Endothelial cell of umbilical vein (primary cell): ENCODE measurements at regions not wholly inside any gene's neighbourhood (a gene's known extent, or its start where the extent isn't known, plus 50 kb on each side); places are given as distances from the start of the nearest gene placed in this dataset.

Source experiments
- BruUV-seq: library from RNA; stranded (reverse); fragments of 400-500 nt; replicated peaks from 2 replicates; lab custom pipeline; 2021; lab: Mats Ljungman, UMichigan
- CTCF ChIA-PET: fragments of 300-600, 350-600 bp; sonication (Branson Sonifier 250); formaldehyde crosslinking; loops from one replicate; lab custom pipeline; 2021; ENCODE audit warnings: antibody characterized with exemption, inconsistent platforms; lab: Charles Lee
- POLR2A ChIA-PET: fragments of 300-600, 350-600 bp; sonication (Branson Sonifier 250); formaldehyde crosslinking; loops from one replicate; lab custom pipeline; 2021; ENCODE audit warnings: antibody characterized with exemption, inconsistent platforms; lab: Charles Lee
- DNase-seq: peaks from one replicate; pipeline ENCODE4 v3.0.0-alpha.2; 2011; ENCODE audit warnings: low read depth, low spot score
- FAIRE-seq: peaks from 2 replicates; lab custom pipeline; 2011; peaks lifted over from hg19 to GRCh38; lab: Jason Lieb, UNC
- H2AFZ ChIP-seq: 2 replicates; pipeline ENCODE4 v1.6.0; 2012; ENCODE audit warnings: low read depth, low read length, control low read depth, inconsistent platforms
- H3K27ac ChIP-seq: 2 replicates; pipeline ENCODE4 v1.5.1; 2011; ENCODE audit warnings: low read depth, mild to moderate bottlenecking, control low read depth, low read length, moderate library complexity; ENCODE audit not compliant: insufficient read depth
- H3K27me3 ChIP-seq, 2 experiments: 2 replicates each; pipeline versions ENCODE4 v1.6.0 to v1.6.1; 2011; ENCODE audit warnings: low read length in 2 of 2, mixed read lengths in 1 of 2; ENCODE audit not compliant: control insufficient read depth in 2 of 2, insufficient read depth in 2 of 2
- H3K36me3 ChIP-seq, 2 experiments: 2 replicates in 1 of 2; 3 replicates in 1 of 2; pipeline ENCODE4 v1.5.1; 2011; ENCODE audit warnings: low read length in 2 of 2, mild to moderate bottlenecking in 1 of 2, moderate library complexity in 1 of 2; ENCODE audit not compliant: control insufficient read depth in 2 of 2, insufficient read depth in 2 of 2; ENCODE audit errors: extremely low read depth in 1 of 2
- H3K4me1 ChIP-seq: 3 replicates; pipeline ENCODE4 v1.5.1; 2011; ENCODE audit warnings: mild to moderate bottlenecking, low read length; ENCODE audit not compliant: control insufficient read depth, insufficient read depth; ENCODE audit errors: extremely low read depth
- H3K4me2 ChIP-seq: 2 replicates; pipeline ENCODE4 v1.6.1; 2011; ENCODE audit warnings: low read length, control low read depth, mixed read lengths; ENCODE audit not compliant: insufficient read depth
- H3K4me3 ChIP-seq, 3 experiments: fragments of 200-600 bp in 1 of 3; sonication (generic), shearing (Covaris generic) in 1 of 3; replicated peaks in 1 of 3; 2 replicates each; pipeline ENCODE4 v1.5.1; 2011 to 2016; ENCODE audit warnings: control low read depth in 3 of 3, low read length in 3 of 3, mild to moderate bottlenecking in 2 of 3, inconsistent platforms in 1 of 3, low read depth in 1 of 3, moderate library complexity in 1 of 3; ENCODE audit not compliant: insufficient read depth in 1 of 3
- H3K79me2 ChIP-seq: 2 replicates; pipeline ENCODE4 v1.6.0; 2012; ENCODE audit warnings: low read length, inconsistent platforms; ENCODE audit not compliant: control insufficient read depth, insufficient read depth
- H3K9ac ChIP-seq: replicated peaks from 2 replicates; pipeline ENCODE3; 2011; ENCODE audit warnings: low read length, control low read depth; ENCODE audit not compliant: insufficient read depth; ENCODE audit errors: extremely low read depth
- H3K9me1 ChIP-seq: replicated peaks from 3 replicates; pipeline ENCODE4 v1.6.0; 2011; ENCODE audit warnings: mild to moderate bottlenecking, low read length; ENCODE audit not compliant: control insufficient read depth, insufficient read depth; ENCODE audit errors: extremely low read depth
- H3K9me3 ChIP-seq: replicated peaks from 2 replicates; pipeline ENCODE4 v1.5.1; 2012; ENCODE audit warnings: low read length, inconsistent platforms; ENCODE audit not compliant: control insufficient read depth, insufficient read depth
- H4K20me1 ChIP-seq: replicated peaks from 2 replicates; pipeline ENCODE3; 2011; ENCODE audit warnings: mild to moderate bottlenecking, low read length; ENCODE audit not compliant: control insufficient read depth, insufficient read depth; ENCODE audit errors: extremely low read depth
- EZH2 ChIP-seq: IDR thresholded peaks from 2 replicates; pipeline ENCODE4 v1.6.1; 2012; ENCODE audit warnings: borderline replicate concordance, low read depth, mild to moderate bottlenecking, moderate library complexity, low read length, inconsistent platforms; ENCODE audit not compliant: severe bottlenecking
- FOS ChIP-seq: IDR thresholded peaks from 2 replicates; pipeline ENCODE4 v1.6.1; 2011; ENCODE audit warnings: mild to moderate bottlenecking, low read length, moderate library complexity, borderline replicate concordance; ENCODE audit not compliant: insufficient read depth
- GATA2 ChIP-seq: IDR thresholded peaks from 2 replicates; pipeline ENCODE4 v1.7.0; 2011; ENCODE audit warnings: low read depth, mild to moderate bottlenecking, moderate library complexity, mixed read lengths, low read length; ENCODE audit not compliant: insufficient read length, insufficient read depth
- JUN ChIP-seq: IDR thresholded peaks from 2 replicates; pipeline ENCODE4 v1.6.1; 2011; ENCODE audit warnings: borderline replicate concordance, low read depth; ENCODE audit not compliant: insufficient read length, insufficient read depth
- MYC ChIP-seq: IDR thresholded peaks from one replicate; pipeline ENCODE4 v1.6.1; 2011; ENCODE audit warnings: mild to moderate bottlenecking, low read depth, low read length
- POLR2A ChIP-seq: IDR thresholded peaks from 2 replicates; pipeline ENCODE4 v1.6.1; 2012; ENCODE audit warnings: low read depth, mild to moderate bottlenecking, control low read depth, low read length
- POLR2AphosphoS5 ChIP-seq: IDR thresholded peaks from 2 replicates; pipeline ENCODE4 v1.6.1; 2012; ENCODE audit warnings: low read depth, mild to moderate bottlenecking, control low read depth, low read length, moderate library complexity; ENCODE audit not compliant: insufficient read depth
- dilution Hi-C: fragments of 300-500 bp; cut with MboI; formaldehyde crosslinking; loops from one replicate; pipeline ENCODE4 v1.15.0; 2019; ENCODE audit warnings: low sequenced_read_pairs; ENCODE audit not compliant: extremely low pct_ligation_motif_present
- intact Hi-C: fragments of 100-400 bp; cut with micrococcal nuclease; formaldehyde crosslinking; loops from one replicate; pipeline ENCODE4 v1.10.0; 2022
- TF ChIP-seq, protein P1 (sequence below), 2 donors: IDR thresholded peaks; 1 replicate in 1 of 2; 2 replicates in 1 of 2; pipeline ENCODE4 v1.5.1; 2011; ENCODE audit warnings: low read length in 2 of 2, mild to moderate bottlenecking in 2 of 2, moderate library complexity in 2 of 2, control low read depth in 1 of 2, inconsistent platforms in 1 of 2, low read depth in 1 of 2; ENCODE audit not compliant: insufficient read depth in 1 of 2; ENCODE audit errors: extremely low read depth in 1 of 2
- TF ChIP-seq, protein P2 (sequence below): IDR thresholded peaks from 2 replicates; pipeline ENCODE4 v1.6.1; 2011; ENCODE audit not compliant: insufficient read depth, insufficient read length

DNA sequence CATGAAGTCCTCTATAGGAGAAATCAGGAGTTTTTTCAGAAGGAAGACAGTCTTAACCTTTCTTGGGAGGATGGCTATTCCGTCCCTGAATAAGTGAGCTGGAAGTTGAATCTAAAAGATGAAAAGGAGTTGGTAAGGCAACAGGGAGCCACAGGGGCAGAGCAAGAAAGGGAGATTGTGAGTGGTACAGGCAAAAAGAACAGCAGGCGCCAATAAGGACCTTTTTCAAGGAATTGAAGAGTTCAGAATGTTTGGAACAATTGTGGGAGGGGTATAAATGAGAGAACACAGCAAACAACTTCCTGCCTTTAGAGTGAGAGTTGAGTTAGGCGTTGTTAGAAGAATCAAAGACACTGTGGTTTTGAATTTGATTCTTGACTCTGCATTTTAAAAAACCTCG, 1003.7 kb downstream of the EPHA7 start:
- Histone ChIP-seq H3K9ac (no peak overlapping the region), H3K79me2 (no peaks in the 10 kb centered on the region), H3K27me3 (no peaks in the 10 kb centered on the region), H2AFZ (no peak overlapping the region), H3K36me3 (no peaks in the 10 kb centered on the region), H3K4me1 (no peaks in the 10 kb centered on the region), H3K9me3 (no peaks in the 10 kb centered on the region), H3K4me3 (no peak overlapping the region), H3K9me1 (no peaks in the 10 kb centered on the region), H3K4me2 (no peak overlapping the region), H4K20me1 (no peaks in the 10 kb centered on the region), H3K27ac (no peak overlapping the region)
- intact Hi-C loops = no loop called here
- FAIRE-seq = peak; percentile 54
- no peak for DNase-seq
- BruUV-seq = no TSS peak
- dilution Hi-C loops = no loop called here
- TF ChIP-seq POLR2AphosphoS5 (no peak), JUN (no peak), GATA2 (no peak), FOS (no peak), EZH2 (no peak), MYC (no peak), POLR2A (no peak)
- TF ChIP-seq, protein P1, sequence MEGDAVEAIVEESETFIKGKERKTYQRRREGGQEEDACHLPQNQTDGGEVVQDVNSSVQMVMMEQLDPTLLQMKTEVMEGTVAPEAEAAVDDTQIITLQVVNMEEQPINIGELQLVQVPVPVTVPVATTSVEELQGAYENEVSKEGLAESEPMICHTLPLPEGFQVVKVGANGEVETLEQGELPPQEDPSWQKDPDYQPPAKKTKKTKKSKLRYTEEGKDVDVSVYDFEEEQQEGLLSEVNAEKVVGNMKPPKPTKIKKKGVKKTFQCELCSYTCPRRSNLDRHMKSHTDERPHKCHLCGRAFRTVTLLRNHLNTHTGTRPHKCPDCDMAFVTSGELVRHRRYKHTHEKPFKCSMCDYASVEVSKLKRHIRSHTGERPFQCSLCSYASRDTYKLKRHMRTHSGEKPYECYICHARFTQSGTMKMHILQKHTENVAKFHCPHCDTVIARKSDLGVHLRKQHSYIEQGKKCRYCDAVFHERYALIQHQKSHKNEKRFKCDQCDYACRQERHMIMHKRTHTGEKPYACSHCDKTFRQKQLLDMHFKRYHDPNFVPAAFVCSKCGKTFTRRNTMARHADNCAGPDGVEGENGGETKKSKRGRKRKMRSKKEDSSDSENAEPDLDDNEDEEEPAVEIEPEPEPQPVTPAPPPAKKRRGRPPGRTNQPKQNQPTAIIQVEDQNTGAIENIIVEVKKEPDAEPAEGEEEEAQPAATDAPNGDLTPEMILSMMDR (IDR thresholded peaks at IDR 0.05; ENCODE audit: extremely low read depth in 1 of 2, insufficient read depth in 1 of 2, low read depth in 1 of 2, low read length in 2 of 2) = no peak
- TF ChIP-seq, protein P2, sequence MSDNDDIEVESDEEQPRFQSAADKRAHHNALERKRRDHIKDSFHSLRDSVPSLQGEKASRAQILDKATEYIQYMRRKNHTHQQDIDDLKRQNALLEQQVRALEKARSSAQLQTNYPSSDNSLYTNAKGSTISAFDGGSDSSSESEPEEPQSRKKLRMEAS = no peak
- POLR2A ChIA-PET = no interaction called here
- CTCF ChIA-PET = interaction anchor here (0.6 kb wide), 1 partner anchor 207 kb away, joined by 3 read pairs; no protein-coding TSS in a partner anchor
